ENCODE measurements at regions not wholly inside any gene's neighbourhood (a gene's known extent, or its start where the extent isn't known, plus 50 kb on each side); places are given as distances from the start of the nearest gene placed in this dataset.

DNA sequence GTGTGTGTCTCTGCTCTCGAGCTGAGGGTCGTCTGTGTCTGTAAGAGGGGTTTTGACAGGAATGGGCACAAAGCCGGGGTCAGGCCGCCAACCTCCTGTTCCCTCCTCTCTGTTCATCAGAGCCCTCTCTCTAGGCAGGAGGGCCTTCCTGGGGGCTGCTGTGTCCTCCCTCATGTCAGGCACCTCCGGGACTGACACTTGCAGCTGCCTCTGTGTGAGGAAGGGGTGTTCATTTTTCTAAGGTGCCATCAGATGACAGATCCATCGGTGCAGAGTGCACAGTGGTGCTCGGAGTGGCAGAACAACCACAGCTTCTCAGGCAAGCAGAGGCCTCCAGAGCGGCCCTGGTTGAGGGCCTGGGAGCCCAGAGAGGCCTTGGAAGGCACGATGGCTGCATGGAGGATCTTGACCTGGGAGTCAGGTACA, 265.4 kb upstream of the B3GAT1 start:
- no peak for TF ChIP-seq POLR2A (IDR thresholded peaks at IDR 0.05)
- TF ChIP-seq CTCF (IDR thresholded peaks at IDR 0.05): no peak
